Activated T-helper 1 cell treated with anti-CD3 and anti-CD28 coated beads, Interleukin-2, amount 50 U/mL, for 16 hours (primary cell): ENCODE measurements at regions not wholly inside any gene's neighbourhood (a gene's known extent, or its start where the extent isn't known, plus 50 kb on each side); places are given as distances from the start of the nearest gene placed in this dataset.
"Not testable (repeated sequence)": the region's sequence is repeated elsewhere in the genome, so short reads cannot be mapped to it uniquely, and the experiment has no call there.

Experiments
- DNase-seq, 2 donors: peaks; one replicate each; pipeline ENCODE4 v3.0.0-alpha.2; 2020; ENCODE audit warnings: low read depth in 1 of 2, low spot score in 1 of 2

DNA sequence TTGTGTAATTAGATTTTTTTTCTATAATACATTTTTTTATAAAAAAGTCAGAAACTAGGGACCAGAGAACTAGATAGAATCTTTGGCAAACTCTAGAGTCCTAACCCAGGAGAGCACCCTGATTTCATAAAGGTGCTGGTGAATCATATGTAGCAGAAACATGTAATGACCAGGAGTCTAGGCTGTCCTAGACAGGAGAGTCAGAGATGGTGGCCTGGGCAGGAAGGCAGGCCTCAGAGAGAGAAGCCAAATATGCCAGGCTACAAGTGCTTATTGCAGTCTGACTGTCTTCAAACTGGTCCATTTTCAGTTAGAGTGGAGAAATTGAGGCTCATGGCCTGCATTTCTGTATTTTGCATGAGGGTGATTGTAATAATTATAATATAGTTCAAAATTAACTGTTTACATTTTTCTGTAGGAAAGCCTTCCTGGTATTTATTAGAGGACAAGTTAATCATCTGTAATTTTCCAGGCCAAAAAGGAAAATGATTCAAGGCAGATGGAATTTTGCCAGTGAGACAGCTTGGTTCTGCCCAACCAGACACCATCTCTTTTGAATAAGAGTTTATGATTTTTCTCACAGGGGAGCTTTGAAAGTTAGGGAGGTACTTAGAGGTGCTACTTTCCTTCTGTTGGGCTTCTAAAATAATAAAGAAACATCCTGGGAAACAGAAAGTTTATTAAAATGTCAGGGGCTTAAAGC lies 129.8 kb downstream of the S1PR1 start:
- no peak for DNase-seq

DNA sequence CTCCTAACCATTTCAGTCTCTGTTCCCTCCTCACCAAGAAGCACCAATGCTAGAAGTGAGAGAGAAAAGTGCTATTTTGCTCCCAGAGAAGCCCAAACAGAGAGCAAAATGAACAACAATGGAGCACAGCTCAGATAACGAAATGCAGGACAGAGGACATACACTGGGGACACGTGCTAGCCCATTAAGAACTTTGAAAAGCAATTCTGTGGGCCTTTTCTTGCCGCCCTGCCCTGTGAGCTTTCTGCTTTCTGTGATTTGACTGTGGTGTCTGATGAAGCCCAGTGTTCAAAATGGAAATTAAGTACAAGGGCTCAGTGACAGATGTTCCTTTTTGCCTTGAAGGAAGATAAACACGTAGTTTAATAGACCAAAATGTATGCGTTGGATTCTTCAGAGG lies 130.8 kb downstream of the S1PR1 start:
- no peak for DNase-seq

DNA sequence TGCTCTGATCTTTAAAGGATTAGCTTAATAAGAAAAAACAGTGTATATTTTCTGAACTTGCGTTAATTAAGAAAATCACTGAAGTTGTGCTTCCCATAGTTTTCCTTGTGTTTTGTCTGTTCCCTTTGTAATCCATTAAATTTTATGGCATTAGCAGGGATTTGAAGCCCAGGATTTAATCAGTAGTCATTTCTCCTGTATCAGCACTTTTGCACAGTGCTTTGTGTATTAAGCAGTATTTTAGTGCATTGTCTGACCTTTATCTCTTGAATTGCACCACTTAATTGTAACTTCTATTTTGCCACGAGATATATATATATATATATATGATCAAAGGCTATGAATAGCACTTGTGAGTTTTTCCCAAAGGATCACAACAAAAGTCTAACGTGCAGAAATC lies 133.7 kb downstream of the S1PR1 start:
- no peak for DNase-seq

DNA sequence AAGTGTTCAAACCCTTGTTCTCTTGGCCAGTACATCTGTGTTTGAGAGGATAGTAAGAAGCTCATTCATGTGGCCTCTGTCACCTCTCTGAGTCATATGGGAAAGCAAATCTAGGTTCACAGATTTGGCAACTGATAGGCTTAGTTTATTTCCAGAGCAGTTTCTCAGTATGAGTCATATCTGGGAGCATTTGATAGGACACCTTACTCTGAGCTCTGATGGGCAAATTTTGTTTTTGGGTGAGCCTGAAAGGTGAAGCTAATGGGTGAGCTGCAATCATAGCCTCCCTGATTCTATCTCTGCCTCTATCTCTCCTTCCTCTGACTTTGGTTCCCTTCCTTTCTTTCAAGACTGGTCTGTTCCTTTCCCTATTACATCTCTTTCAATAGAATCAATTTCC lies 134.4 kb downstream of the S1PR1 start:
- no peak for DNase-seq

DNA sequence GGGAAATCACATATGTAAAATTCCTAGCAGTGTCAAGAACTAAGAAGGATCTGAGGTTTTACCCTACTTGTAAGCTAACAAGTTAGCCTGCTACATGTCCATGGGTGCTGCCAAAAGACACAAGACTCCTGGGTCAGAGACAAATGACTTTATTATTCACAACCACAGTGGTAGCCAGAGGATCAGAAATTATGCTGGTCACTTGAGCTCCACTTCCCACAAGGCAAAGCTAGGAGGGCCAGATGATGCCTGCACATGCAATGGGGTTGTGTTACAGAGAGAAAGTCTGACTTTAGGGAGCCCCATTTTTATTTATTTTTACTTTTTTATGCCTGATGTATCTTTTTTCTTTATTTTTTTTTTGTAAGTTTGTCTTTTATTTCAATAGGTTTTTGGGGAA lies 136.8 kb downstream of the S1PR1 start:
- DNase-seq, result no peak

DNA sequence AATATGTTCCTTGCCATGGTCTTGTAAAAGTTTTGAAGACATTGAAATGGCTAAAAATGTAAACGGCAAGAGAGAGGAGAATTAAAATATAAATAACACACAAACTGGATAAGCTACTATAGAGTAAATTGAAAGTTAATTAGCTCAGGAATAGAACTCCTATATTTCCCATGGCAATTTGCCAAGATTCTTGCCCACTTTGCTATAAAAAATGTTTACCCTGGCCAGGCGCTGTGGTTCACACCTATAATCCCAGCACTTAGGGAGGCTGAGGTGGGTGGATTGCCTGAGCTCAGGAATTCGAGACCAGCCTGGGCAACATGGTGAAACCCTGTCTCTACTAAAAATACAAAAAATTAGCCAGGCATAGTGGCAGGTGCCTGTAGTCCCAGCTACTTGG lies 138.6 kb downstream of the S1PR1 start:
- not testable (repeated sequence) for DNase-seq

DNA sequence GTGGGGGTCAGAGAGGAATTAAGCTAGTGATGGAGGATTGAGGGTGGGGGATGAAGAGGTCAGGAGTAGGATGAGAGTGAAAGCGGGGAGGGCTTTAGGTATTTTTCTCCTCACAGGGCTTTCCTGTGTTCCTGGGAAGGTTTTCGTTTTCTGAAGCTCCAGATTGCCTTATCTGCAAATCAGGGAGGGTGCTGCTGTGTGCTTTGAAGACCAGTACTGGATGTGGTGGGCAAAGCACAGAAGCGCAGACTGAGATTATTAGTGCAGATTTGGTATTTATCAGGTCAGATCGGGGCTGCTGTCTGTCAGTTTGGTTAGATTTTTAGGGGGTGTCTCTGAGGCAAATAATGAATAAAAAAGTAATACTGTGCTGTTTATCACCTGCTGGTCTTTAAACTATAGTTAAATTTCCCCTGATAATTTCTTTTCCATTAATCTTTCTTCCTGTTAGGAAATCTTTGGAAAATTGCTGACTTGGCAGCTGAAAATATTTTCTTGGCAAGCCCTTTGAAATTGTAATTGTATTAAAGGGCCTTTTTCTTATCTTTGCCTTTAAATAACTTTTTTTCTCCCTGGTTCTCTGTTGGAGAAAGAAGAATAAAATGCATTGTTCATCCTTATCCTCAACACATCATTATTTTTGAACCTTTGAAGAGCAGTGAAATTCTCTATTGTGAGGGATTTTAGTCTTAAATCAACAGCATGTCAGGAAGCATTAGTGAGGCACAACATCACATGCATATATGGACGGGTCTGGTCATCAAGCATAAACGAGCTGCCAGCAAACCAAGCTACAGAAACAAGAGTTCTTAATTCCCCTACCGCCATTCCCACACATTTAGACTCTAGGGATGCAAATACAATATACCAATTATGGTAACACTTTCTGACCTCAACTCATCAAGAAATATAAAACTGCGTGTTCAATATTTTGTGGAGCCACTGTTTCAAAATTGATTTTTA lies 139.6 kb downstream of the S1PR1 start:
- DNase-seq, result no peak

DNA sequence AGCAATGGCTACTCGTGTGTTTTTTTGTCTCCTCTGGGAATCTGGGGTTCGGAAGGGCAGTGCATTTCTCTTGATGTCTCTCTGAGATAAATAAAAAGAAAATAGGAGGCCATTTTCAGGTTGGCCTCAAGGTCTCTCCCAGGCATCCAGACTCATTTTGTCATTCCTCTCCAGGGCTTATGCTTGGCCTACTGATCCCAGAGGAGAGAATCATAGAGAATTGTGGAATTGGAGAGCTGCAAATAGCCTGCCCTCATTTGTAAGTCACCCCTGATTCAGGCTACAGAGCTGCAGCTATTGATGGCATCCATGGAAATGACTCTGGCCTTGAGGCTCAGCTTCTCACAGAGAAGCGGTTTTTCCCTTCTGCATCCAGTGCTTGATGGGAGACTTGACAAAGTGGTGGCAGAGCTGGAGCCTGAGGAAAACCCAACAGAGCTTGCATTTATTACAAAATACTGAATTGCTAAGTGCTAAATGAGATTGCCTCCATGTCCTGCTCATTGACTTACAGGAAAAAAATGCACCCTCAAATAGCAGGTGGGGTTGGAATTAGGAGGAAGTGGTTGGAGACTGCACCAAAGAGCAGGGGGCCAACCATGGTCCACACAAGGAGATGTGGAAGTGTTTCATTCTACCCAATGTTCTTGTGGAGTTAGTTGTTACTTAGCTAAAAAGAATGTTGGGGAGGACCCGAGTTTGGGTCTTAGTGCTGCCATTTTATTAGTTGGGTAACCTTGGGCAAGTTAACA lies 140.4 kb downstream of the S1PR1 start:
- DNase-seq, result no peak

DNA sequence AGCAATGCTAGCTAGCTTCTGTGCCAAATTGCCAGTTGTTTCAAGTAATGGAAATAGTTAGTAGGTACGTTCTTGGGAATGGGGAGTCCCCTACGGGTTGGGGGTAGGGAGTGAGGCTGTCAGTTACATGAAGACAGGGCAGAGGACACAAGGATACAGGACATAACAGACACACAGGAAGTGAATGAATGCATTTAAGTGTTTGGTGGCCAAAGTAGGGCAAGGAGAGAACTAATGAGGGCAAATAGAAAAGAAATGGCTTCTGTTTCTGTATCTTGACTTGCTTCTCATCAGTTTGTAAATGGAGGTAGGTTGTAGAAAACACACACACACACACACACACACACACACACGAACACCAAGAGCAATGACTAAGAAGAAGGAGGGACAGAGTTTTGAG lies 142.2 kb downstream of the S1PR1 start:
- DNase-seq, result no peak

DNA sequence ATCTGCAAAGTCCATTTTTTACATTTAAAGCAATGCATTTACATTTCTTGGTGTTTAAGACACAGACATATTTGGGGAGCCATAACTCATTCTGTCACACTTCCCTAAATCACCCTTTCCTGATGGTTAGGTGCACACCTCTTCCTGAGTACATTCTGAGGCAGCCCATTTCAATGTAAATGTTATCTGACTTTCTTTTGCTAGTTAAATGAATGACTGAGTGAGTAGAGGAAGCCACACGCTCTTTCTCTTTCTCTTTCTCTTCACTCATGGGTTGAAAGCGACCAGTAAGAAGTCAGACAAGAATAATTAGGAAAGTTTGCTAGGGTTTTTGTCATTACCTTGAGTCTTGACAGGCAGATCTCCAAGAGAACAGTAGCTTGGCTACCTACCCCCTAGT lies 143.1 kb downstream of the S1PR1 start:
- no peak for DNase-seq

DNA sequence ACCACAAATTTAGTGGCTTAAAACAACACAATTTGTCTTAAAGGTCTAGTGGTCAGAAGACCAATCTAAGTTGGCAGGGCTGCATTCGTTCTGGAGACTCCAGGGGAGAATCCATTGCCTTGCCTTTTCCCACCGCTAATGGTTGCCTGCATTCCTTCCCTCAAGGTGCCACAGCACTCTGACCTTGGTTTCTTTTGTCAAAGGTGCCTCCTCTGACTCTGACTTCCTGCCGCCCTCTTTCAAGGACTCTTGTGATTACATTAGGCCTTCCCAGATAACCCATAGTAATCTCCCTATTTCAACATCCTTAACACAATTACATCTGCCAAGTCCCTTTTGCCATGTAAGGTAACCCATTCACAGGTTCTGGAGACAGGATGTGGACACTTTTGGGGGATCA lies 145.3 kb downstream of the S1PR1 start:
- DNase-seq, result no peak

DNA sequence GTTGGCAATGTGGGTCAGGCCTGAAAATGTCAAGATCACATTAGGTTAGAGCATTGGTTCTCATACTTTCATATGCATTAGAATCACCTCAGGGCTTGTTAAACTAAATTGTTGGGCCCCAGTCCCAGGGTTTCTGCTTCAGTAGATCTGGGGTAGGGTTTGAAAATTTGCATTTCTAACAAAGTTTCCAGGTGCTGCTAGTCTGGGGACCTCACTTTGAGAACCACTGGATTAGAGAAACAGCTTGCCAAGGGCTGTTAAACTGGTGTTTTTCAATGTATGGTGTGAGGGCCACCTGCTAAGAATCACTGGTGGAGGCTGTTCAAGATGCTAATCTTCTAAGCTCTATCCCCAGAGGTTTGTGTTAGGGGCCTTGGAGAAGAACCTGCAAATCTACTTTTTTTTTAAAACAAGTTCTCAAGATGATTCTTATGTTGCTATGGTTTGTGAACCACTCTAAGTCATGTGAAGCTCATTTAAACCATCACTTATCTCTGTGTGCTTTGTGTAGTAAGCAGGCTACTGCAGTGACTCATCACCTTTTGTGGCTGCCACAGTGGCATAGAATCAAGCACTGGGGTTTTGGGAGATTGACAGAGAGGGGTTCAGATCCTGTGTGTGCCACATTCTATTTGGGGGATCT lies 152.2 kb downstream of the S1PR1 start:
- no peak for DNase-seq

DNA sequence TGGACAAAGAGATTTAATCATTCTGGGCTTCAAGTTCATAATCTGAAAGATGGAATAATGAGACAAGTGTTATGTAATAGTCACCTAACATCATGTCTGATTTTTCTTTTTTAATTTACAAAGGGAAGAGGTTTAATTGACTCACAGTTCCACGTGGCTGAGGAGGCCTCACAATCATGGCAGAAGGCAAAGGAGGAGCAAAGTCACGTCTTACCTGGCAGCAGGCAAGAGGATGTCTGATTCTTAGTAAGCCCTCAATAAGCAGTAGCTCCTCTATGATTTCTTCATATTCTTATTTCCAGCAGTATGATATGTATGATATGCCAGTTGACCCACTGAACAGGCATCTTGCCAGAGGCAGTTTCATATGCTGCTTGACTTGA lies 152.7 kb downstream of the S1PR1 start:
- no peak for DNase-seq

DNA sequence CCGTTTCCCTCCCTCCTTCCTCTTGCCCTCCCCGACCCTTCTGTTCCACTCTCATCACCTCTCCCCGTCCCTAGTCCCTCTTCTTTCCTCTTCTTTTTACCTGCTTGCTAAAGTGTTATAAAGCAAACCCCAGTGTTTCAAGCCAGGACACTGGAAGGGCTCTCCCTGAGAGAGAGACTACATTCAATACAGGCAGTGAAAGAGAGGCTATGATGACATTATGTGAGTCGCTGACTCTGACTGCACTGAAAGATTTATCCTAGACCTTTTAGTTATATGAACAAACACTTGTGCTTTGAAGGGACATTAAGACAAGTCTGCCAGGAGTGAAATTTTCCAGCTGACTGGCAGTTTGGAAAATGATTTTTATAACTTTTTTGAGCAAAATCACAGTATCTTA lies 155.7 kb downstream of the S1PR1 start:
- no peak for DNase-seq

DNA sequence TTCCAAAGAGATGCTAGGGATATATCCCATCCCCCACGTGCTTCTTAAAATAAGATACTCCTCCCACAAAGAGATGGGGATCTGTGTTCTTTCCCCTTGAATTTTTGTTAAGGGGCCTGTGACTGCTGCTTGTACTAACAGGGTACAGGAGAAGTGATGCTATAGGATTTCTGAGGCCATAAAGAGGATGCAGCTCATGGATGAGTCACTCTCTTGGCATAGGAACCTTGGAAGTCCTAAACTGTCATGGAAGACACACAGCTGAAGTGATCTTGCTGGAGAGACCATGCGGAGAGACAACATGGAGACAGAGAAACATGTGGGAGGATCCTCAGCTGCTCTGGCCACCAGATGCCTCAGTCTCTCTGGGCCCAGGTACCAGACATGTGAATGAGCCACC lies 157.2 kb downstream of the S1PR1 start:
- no peak for DNase-seq

DNA sequence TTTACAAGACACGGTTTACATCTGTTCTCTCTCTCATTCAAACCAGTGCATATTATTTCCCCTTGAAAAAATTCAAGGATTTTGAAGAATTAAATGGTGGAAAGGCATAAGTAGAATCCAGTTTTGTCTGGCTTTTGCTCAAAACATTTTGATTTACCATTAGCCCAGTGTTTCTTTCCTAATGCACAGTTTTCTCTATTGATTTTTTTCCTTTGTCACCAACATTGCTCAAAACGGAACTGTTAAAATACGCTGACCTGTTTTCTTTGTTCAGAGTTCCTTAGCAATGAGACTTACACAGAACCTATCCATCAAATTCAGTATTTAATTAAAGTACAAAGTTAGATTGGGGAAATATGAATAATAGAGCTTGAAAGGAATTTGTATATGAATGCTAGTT lies 162.4 kb downstream of the S1PR1 start:
- no peak for DNase-seq

DNA sequence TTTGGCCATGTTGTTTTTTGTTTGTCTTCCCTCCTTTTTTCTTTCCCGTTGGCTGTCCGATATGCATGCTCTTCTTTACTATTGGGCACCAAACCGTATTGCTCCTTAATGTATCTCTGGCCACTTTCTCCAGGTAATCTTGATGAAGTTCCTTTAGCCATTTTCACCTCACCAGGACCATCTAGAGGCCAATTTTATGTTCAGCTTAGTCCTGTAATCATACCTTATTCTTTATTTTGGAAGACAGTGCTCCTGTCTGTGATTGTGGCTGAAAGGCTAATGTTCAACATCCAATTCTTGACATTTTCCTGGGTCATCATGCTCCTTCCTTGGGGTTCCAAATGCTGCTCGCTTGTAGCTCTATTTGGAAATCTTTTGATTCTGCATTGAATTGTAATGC lies 169.5 kb downstream of the S1PR1 start:
- DNase-seq, result no peak

DNA sequence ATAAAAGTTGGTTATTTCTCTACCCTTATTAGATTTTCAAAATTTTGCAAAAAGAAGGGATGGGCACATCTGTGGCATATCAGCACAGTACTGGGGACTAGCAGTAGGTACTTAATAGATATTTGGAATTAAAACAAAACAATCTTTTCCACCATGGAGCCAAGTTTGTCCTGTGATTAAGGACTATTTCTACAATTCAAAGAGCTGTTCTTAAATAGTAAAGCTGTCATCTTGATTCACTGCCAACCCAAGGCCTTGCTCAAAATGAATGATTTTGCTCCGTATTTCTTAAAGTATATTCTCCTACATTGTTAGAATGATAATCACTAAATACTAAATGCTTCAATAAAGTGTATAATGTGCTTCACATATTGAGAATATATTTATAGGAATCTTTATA lies 169.9 kb downstream of the S1PR1 start:
- DNase-seq, result no peak

DNA sequence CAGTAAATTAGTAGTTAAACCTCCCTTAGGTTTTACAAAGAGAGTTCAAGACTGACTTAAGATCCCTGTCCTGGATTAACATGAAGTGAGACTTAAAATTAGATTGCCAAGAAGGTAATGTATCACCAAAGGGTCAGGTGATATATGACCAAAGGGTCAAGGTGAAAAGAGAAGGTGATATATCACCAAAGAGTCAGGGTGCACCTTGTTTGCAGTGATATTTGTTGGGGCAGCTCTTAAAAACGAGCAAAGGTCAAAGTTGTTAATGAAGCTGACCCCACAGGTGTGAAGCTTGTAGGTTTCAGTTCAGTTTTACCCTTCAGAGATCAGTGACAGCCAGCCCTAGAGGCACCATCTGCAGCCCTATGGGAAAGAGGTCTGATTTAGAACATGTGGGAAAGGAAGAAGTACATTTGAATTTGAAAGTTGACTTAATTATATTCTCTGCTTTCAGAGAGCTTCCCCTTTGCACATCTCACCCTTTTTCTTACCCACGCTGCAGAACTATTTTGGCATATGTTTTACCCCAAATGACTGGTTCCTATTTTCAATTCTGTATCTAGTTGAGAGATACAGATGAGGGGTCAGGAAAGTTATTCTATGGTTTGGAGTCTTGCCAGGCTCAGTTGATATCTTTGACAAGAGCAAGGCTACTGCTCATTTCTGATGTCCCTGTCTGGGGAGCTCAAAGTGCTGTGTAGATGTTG lies 170.8 kb downstream of the S1PR1 start:
- DNase-seq, result no peak

DNA sequence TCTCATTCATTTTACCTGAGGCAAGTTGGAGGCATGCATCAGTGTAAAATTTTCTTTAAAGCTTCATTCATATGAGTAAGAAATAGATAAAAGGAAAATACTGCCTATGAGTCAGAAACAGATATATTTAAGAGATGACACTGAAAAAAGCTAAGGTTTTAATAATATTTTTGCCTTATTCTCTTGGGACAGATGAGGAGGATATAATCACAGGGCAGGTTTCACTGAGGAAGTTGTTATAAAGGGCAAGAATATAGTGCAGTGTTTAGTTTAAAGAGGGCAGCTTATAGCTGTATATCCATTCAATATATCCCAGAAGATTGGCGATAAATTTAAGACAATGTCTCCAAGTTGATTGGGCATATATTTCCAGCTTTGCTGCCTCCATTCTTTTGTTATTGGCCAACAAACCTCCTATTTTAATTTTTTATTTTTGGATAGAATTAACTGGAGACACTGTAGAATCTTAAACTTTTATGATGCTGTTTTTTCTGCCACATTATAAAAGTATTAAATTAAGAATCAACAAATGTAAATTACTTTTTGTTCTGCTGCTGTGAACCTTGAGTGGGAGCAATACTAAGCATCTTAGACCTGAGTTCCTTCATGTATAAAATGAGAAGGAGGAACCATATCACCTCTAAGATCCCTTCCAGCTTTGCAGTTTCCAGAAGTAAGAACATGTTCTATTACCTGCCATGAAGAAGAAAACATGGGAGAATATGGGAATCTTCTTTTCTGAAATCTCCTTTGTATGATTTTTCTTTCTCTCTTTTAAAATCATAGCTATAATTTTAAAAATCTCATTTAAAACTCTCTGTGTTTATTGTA lies 171.6 kb downstream of the S1PR1 start:
- no peak for DNase-seq
